ENCODE measurements at regions not wholly inside any gene's neighbourhood (a gene's known extent, or its start where the extent isn't known, plus 50 kb on each side); places are given as distances from the start of the nearest gene placed in this dataset.

DNA sequence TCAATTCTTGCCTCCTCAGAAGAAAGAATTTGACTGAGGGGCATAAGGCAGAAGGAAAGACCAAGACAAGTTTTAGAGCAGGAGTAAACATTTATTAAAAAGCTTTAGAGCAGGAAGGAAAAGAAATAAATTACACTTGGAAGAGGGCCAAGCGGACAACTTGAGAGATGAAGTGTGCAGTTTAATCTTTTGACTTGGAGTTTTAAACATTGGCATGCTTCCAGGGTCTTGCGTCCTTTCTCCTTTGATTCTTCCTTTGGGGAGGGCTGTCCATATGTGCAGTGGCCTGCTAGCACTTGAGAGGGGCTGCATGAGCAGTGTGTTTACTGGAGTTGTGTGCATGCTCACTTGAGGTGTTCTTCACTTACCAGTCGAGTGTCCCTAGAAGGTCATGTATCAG, 275.8 kb upstream of the IL1RAPL1 start:
- no CpG with 5 or more reads among the region's 3 CpGs for WGBS (ENCODE audit: extremely low coverage, insufficient coverage, insufficient read length)
- Histone ChIP-seq H2BK12ac (ENCODE audit: low read length) (no peak overlapping the region), H3K27ac (ENCODE audit: low read depth, low read length) (no peak overlapping the region), H3K36me3 (ENCODE audit: control insufficient read depth in 1 of 2, insufficient read depth in 2 of 2, low read length in 2 of 2) (no peaks in the 10 kb centered on the region), H3K4me1 (ENCODE audit: control insufficient read depth in 1 of 2, insufficient read depth in 2 of 2, low read length in 2 of 2) (no peaks in the 10 kb centered on the region), H3K9me3 (ENCODE audit: insufficient read depth, low read depth, low read length) (no peaks in the 10 kb centered on the region), H4K12ac (ENCODE audit: low read depth, low read length) (no peak overlapping the region), H2BK5ac (ENCODE audit: low read depth, low read length, poor library complexity) (no peak overlapping the region), H3K79me1 (ENCODE audit: low read length) (no peaks in the 10 kb centered on the region), H3K4ac (ENCODE audit: low read depth, low read length) (no peak overlapping the region), H4K8ac (ENCODE audit: low read depth, low read length) (no peak overlapping the region), H3K4me3 (ENCODE audit: low read depth, low read length) (no peak overlapping the region), H2AFZ (ENCODE audit: insufficient read depth, low read length, poor library complexity) (no peak overlapping the region), H2BK120ac (ENCODE audit: insufficient read depth, low read length, poor library complexity) (no peak overlapping the region), H3K14ac (ENCODE audit: low read length) (no peak overlapping the region), H2AK5ac (ENCODE audit: low read length) (no peak overlapping the region), H3K4me2 (ENCODE audit: low read length) (no peak overlapping the region), H3K18ac (ENCODE audit: low read length) (no peak overlapping the region), H3K27me3 (ENCODE audit: insufficient read depth, low read length) (no peaks in the 10 kb centered on the region), H3K23ac (ENCODE audit: low read length) (no peak overlapping the region), H3K9ac (ENCODE audit: low read length) (no peak overlapping the region), H4K91ac (ENCODE audit: low read depth, low read length) (no peak overlapping the region), H3K79me2 (ENCODE audit: control insufficient read depth, insufficient read depth, low read length, poor library complexity) (no peaks in the 10 kb centered on the region)
- no peak for DNase-seq

DNA sequence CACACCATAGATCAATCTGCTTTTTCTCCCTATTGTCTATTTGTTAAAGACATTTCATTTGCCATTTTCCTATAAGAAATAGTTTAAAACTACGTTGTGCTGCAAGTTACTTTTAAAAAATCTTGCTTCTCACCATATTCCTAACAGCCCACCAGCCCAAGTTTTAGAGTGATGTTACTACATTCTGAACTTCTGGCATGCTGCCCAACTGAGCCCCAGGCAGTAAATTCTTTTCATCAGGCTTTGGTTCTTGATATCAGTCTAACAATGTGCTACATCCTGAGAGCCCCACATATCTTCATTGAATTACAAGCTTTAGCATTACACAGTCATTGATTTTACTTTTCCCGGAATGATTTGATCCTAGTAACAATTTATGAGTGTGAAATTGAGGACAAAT, 283.8 kb upstream of the IL1RAPL1 start:
- Histone ChIP-seq H4K91ac (ENCODE audit: low read depth, low read length) (no peak overlapping the region), H3K9ac (ENCODE audit: low read length) (no peak overlapping the region), H3K18ac (ENCODE audit: low read length) (no peak overlapping the region), H3K27ac (ENCODE audit: low read depth, low read length) (no peak overlapping the region), H2BK120ac (ENCODE audit: insufficient read depth, low read length, poor library complexity) (no peak overlapping the region), H2AK5ac (ENCODE audit: low read length) (no peak overlapping the region), H3K4me1 (ENCODE audit: control insufficient read depth in 1 of 2, insufficient read depth in 2 of 2, low read length in 2 of 2) (no peaks in the 10 kb centered on the region), H4K12ac (ENCODE audit: low read depth, low read length) (no peak overlapping the region), H2BK5ac (ENCODE audit: low read depth, low read length, poor library complexity) (no peak overlapping the region), H3K4me3 (ENCODE audit: low read depth, low read length) (no peak overlapping the region), H3K36me3 (ENCODE audit: control insufficient read depth in 1 of 2, insufficient read depth in 2 of 2, low read length in 2 of 2) (no peaks in the 10 kb centered on the region), H2AFZ (ENCODE audit: insufficient read depth, low read length, poor library complexity) (no peak overlapping the region), H3K79me2 (ENCODE audit: control insufficient read depth, insufficient read depth, low read length, poor library complexity) (no peaks in the 10 kb centered on the region), H3K4ac (ENCODE audit: low read depth, low read length) (no peak overlapping the region), H3K27me3 (ENCODE audit: insufficient read depth, low read length) (no peaks in the 10 kb centered on the region), H3K4me2 (ENCODE audit: low read length) (no peak overlapping the region), H3K9me3 (ENCODE audit: insufficient read depth, low read depth, low read length) (no peaks in the 10 kb centered on the region), H3K23ac (ENCODE audit: low read length) (no peak overlapping the region), H3K14ac (ENCODE audit: low read length) (no peak overlapping the region), H2BK12ac (ENCODE audit: low read length) (no peak overlapping the region), H4K8ac (ENCODE audit: low read depth, low read length) (no peak overlapping the region), H3K79me1 (ENCODE audit: low read length) (no peaks in the 10 kb centered on the region)
- DNase-seq, result no peak
- no CpG with 5 or more reads among the region's 2 CpGs for WGBS (ENCODE audit: extremely low coverage, insufficient coverage, insufficient read length)

GRCh38 chrX:28278726-28279125, 297.5 kb upstream of the DCAF8L1 start:
- no peak overlapping the region for H3K4ac ChIP-seq (ENCODE audit: low read depth, low read length)
- no peak overlapping the region for H2AFZ ChIP-seq (ENCODE audit: insufficient read depth, low read length, poor library complexity)
- H2BK5ac ChIP-seq (ENCODE audit: low read depth, low read length, poor library complexity), result no peak overlapping the region
- no peak overlapping the region for H3K9ac ChIP-seq (ENCODE audit: low read length)
- no peak overlapping the region for H4K12ac ChIP-seq (ENCODE audit: low read depth, low read length)
- no peak overlapping the region for H3K14ac ChIP-seq (ENCODE audit: low read length)
- H4K91ac ChIP-seq (ENCODE audit: low read depth, low read length), result no peak overlapping the region
- no peaks in the 10 kb centered on the region for H3K9me3 ChIP-seq (ENCODE audit: insufficient read depth, low read depth, low read length)
- no peak overlapping the region for H3K23ac ChIP-seq (ENCODE audit: low read length)
- no peaks in the 10 kb centered on the region for H3K27me3 ChIP-seq (ENCODE audit: insufficient read depth, low read length)
- no peak overlapping the region for H3K18ac ChIP-seq (ENCODE audit: low read length)
- no peaks in the 10 kb centered on the region for H3K79me2 ChIP-seq (ENCODE audit: control insufficient read depth, insufficient read depth, low read length, poor library complexity)
- H3K36me3 ChIP-seq (ENCODE audit: control insufficient read depth in 1 of 2, insufficient read depth in 2 of 2, low read length in 2 of 2), result no peaks in the 10 kb centered on the region
- H3K4me1 ChIP-seq (ENCODE audit: control insufficient read depth in 1 of 2, insufficient read depth in 2 of 2, low read length in 2 of 2), result no peaks in the 10 kb centered on the region
- H2BK120ac ChIP-seq (ENCODE audit: insufficient read depth, low read length, poor library complexity), result no peak overlapping the region
- no peak for DNase-seq
- no CpG with 5 or more reads among the region's 1 CpG for WGBS (ENCODE audit: extremely low coverage, insufficient coverage, insufficient read length)
- no peak overlapping the region for H4K8ac ChIP-seq (ENCODE audit: low read depth, low read length)
- no peak overlapping the region for H3K4me3 ChIP-seq (ENCODE audit: low read depth, low read length)
- no peak overlapping the region for H2AK5ac ChIP-seq (ENCODE audit: low read length)
- no peak overlapping the region for H3K27ac ChIP-seq (ENCODE audit: low read depth, low read length)
- no peaks in the 10 kb centered on the region for H3K79me1 ChIP-seq (ENCODE audit: low read length)
- H3K4me2 ChIP-seq (ENCODE audit: low read length), result no peak overlapping the region
- no peak overlapping the region for H2BK12ac ChIP-seq (ENCODE audit: low read length)

DNA sequence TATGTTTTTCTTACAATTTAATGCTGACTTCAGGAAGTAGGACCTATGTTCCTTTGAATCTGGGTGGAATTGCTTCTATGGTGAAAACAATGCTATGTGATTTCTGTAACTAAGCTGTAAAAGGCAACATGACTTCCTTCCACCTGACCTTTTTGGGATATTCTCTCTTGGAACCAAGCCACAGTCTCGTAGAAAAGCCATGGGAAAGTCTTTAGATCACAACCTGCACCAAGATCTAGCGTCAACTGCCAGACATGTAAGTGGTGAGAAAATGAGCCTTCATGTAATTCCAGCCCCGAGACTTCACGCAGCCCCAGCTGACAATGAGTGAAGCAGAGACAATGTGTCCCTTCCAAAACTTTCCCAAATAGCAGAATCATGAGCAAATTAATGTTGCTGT, 297.0 kb upstream of the DCAF8L1 start:
- H4K8ac ChIP-seq (ENCODE audit: low read depth, low read length), result no peak overlapping the region
- H2BK12ac ChIP-seq (ENCODE audit: low read length), result no peak overlapping the region
- H2BK120ac ChIP-seq (ENCODE audit: insufficient read depth, low read length, poor library complexity), result no peak overlapping the region
- no peak overlapping the region for H4K12ac ChIP-seq (ENCODE audit: low read depth, low read length)
- H3K9me3 ChIP-seq (ENCODE audit: insufficient read depth, low read depth, low read length), result no peaks in the 10 kb centered on the region
- no peaks in the 10 kb centered on the region for H3K27me3 ChIP-seq (ENCODE audit: insufficient read depth, low read length)
- H4K91ac ChIP-seq (ENCODE audit: low read depth, low read length), result no peak overlapping the region
- H3K4me1 ChIP-seq (ENCODE audit: control insufficient read depth in 1 of 2, insufficient read depth in 2 of 2, low read length in 2 of 2), result no peaks in the 10 kb centered on the region
- H3K4me3 ChIP-seq (ENCODE audit: low read depth, low read length), result no peak overlapping the region
- H3K4ac ChIP-seq (ENCODE audit: low read depth, low read length), result no peak overlapping the region
- H3K14ac ChIP-seq (ENCODE audit: low read length), result no peak overlapping the region
- DNase-seq, result no peak
- no peak overlapping the region for H2AFZ ChIP-seq (ENCODE audit: insufficient read depth, low read length, poor library complexity)
- no peak overlapping the region for H3K18ac ChIP-seq (ENCODE audit: low read length)
- no peak overlapping the region for H2BK5ac ChIP-seq (ENCODE audit: low read depth, low read length, poor library complexity)
- no peaks in the 10 kb centered on the region for H3K79me2 ChIP-seq (ENCODE audit: control insufficient read depth, insufficient read depth, low read length, poor library complexity)
- H3K79me1 ChIP-seq (ENCODE audit: low read length), result no peaks in the 10 kb centered on the region
- H3K4me2 ChIP-seq (ENCODE audit: low read length), result no peak overlapping the region
- H3K23ac ChIP-seq (ENCODE audit: low read length), result no peak overlapping the region
- no peak overlapping the region for H3K27ac ChIP-seq (ENCODE audit: low read depth, low read length)
- WGBS (ENCODE audit: extremely low coverage, insufficient coverage, insufficient read length), result no CpG with 5 or more reads among the region's 4 CpGs
- no peak overlapping the region for H2AK5ac ChIP-seq (ENCODE audit: low read length)
- no peak overlapping the region for H3K9ac ChIP-seq (ENCODE audit: low read length)
- H3K36me3 ChIP-seq (ENCODE audit: control insufficient read depth in 1 of 2, insufficient read depth in 2 of 2, low read length in 2 of 2), result no peaks in the 10 kb centered on the region
